HepG2 (cell line): ENCODE measurements at regions not wholly inside any gene's neighbourhood (a gene's known extent, or its start where the extent isn't known, plus 50 kb on each side); places are given as distances from the start of the nearest gene placed in this dataset.

Experiments used
- ATAC-seq: fragments of 200-7000 bp; cut with Tn5 transposase; 3 replicates; pipeline ENCODE4 v1.9.1; 2020; ENCODE audit warnings: mild to moderate bottlenecking, moderate library complexity
- BruUV-seq: library from RNA; stranded (reverse); fragments of 400-500 nt; replicated peaks from 2 replicates; lab custom pipeline; 2021; lab: Mats Ljungman, UMichigan
- CTCF ChIA-PET: fragments of 300-600 bp; formaldehyde crosslinking; extraction: SDS; loops from one replicate; lab custom pipeline; 2021; ENCODE audit warnings: low total read pairs, inconsistent platforms, low intra/inter-chr PET ratio; lab: Yijun Ruan, JAX
- POLR2A ChIA-PET: fragments of 350-600 bp; sonication (Branson Sonifier 250); formaldehyde crosslinking; loops from one replicate; lab custom pipeline; 2020; ENCODE audit warnings: antibody characterized with exemption, inconsistent platforms; lab: Yijun Ruan, JAX
- DNase-seq: peaks from one replicate; pipeline ENCODE4 v3.0.0-alpha.2; 2015; ENCODE audit warnings: low spot score
- FAIRE-seq: peaks from 3 replicates; lab custom pipeline; 2011; peaks lifted over from hg19 to GRCh38; lab: Jason Lieb, UNC
- H2AFZ ChIP-seq: one replicate; pipeline ENCODE4 v1.6.1; 2011; ENCODE audit warnings: low read length, inconsistent platforms
- H3K27ac ChIP-seq: fragments of 300-600 bp; 3 replicates; pipeline ENCODE4 v1.8.0; 2011; ENCODE audit warnings: mixed run types, mild to moderate bottlenecking, mixed read lengths, low read length, inconsistent platforms; ENCODE audit not compliant: insufficient read depth; ENCODE audit errors: extremely low read length
- H3K27me3 ChIP-seq, 2 experiments: fragments of 200-600 bp in 1 of 2; 2 replicates in 1 of 2; 3 replicates in 1 of 2; pipeline versions ENCODE4 v1.6.0 to v1.8.0; 2011; ENCODE audit warnings: low read length in 2 of 2, mild to moderate bottlenecking in 2 of 2, moderate library complexity in 2 of 2, inconsistent platforms in 1 of 2; ENCODE audit not compliant: insufficient read depth in 2 of 2, control insufficient read depth in 1 of 2
- H3K36me3 ChIP-seq, 2 experiments: fragments of 200-600 bp in 1 of 2; replicated peaks in 1 of 2; 2 replicates in 1 of 2; 3 replicates in 1 of 2; pipeline versions ENCODE4 v1.5.1 to v1.8.0; 2011; ENCODE audit warnings: low read length in 2 of 2, inconsistent platforms in 1 of 2; ENCODE audit not compliant: insufficient read depth in 2 of 2, control insufficient read depth in 1 of 2
- H3K4me1 ChIP-seq: 2 replicates; pipeline ENCODE4 v1.5.1; 2012; ENCODE audit warnings: low read length, inconsistent platforms; ENCODE audit not compliant: insufficient read depth
- H3K4me2 ChIP-seq: 2 replicates; pipeline ENCODE4 v1.6.0; 2011; ENCODE audit warnings: low read depth, low read length, inconsistent platforms
- H3K4me3 ChIP-seq, 3 experiments: fragments of 200-600 bp in 1 of 3; sonication (generic), shearing (Covaris generic) in 1 of 3; replicated peaks in 1 of 3; 2 replicates each; pipeline ENCODE4 v1.5.1; 2011 to 2016; ENCODE audit warnings: low read length in 3 of 3, inconsistent platforms in 2 of 3, low read depth in 2 of 3, mild to moderate bottlenecking in 2 of 3, control low read depth in 1 of 3, mixed read lengths in 1 of 3; ENCODE audit not compliant: insufficient read depth in 1 of 3
- H3K79me2 ChIP-seq: one replicate; pipeline ENCODE4 v1.6.1; 2011; ENCODE audit warnings: low read length, inconsistent platforms; ENCODE audit not compliant: insufficient read depth
- H3K9ac ChIP-seq: 2 replicates; pipeline ENCODE4 v1.6.0; 2011; ENCODE audit warnings: mild to moderate bottlenecking, low read depth, low read length, inconsistent platforms; ENCODE audit not compliant: insufficient read depth
- H3K9me3 ChIP-seq: 2 replicates; pipeline ENCODE4 v1.5.1; 2012; ENCODE audit warnings: mild to moderate bottlenecking, low read length
- H4K20me1 ChIP-seq: 2 replicates; pipeline ENCODE4 v1.6.0; 2011; ENCODE audit warnings: inconsistent platforms, mild to moderate bottlenecking, low read length, moderate library complexity; ENCODE audit not compliant: insufficient read depth
- KAT7 ChIP-seq: IDR thresholded peaks from 2 replicates; pipeline ENCODE4 v1.6.1; 2018; ENCODE audit warnings: borderline replicate concordance, missing compliant biosample characterization
- WGBS: methylation state at CpG from one replicate; pipeline ENCODE4 v1.1.6; 2017; ENCODE audit warnings: low lambda C conversion rate; 5-methylcytosine and 5-hydroxymethylcytosine counted together
- in situ Hi-C: cut with HindIII; loops from 2 replicates; pipeline ENCODE4 v1.10.0; 2017; ENCODE audit warnings: low pct_unique_long_range_greater_than_20kb; ENCODE audit not compliant: extremely low pct_ligation_motif_present
- intact Hi-C: fragments of 100-400 bp; cut with micrococcal nuclease; formaldehyde crosslinking; loops from one replicate; pipeline ENCODE4 v1.10.0; 2022; ENCODE audit not compliant: unreplicated experiment
- TF ChIP-seq, protein P1 (sequence below): sonication (generic); formaldehyde crosslinking; conservative IDR thresholded peaks from 2 replicates; pipeline ENCODE4 v1.8.0; 2022; ENCODE audit warnings: low read depth, missing genetic modification reagents
- TF ChIP-seq, protein P2 (sequence below): IDR thresholded peaks from 2 replicates; pipeline ENCODE4 v1.6.1; 2016; ENCODE audit warnings: missing genetic modification reagents, missing compliant biosample characterization
- TF ChIP-seq, protein P3 (sequence below): sonication (generic); formaldehyde crosslinking; IDR thresholded peaks from 2 replicates; pipeline ENCODE4 v1.5.1; 2020; ENCODE audit warnings: missing genetic modification reagents, mild to moderate bottlenecking, borderline replicate concordance

DNA sequence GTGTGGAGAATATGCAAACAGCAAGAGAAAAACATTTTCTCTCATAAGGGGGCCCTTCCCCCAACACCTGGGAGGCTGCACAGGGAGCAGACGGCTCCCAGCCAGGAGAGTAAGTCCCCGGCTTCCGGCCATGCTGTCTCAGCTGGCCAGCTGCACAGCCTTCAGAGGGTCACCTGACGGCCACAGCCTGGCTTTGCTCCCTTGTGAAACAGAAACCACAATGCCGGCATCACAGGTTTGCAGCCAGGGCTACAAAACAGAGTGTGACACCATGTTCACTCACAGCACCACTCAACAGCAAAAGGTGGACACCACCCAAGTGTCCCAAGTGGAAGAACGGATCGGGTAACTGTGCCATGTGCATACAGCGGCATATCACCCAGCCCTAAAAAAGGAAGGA lies 86.9 kb upstream of the GPC1 start:
- POLR2A ChIA-PET = no interaction called here
- no peak for FAIRE-seq

More for the DNA sequence above, 86.9 kb upstream of the GPC1 start:
- H3K36me3 ChIP-seq = no peaks in the 10 kb centered on the region
- H3K79me2 ChIP-seq = no peaks in the 10 kb centered on the region
- TF ChIP-seq, protein P1, sequence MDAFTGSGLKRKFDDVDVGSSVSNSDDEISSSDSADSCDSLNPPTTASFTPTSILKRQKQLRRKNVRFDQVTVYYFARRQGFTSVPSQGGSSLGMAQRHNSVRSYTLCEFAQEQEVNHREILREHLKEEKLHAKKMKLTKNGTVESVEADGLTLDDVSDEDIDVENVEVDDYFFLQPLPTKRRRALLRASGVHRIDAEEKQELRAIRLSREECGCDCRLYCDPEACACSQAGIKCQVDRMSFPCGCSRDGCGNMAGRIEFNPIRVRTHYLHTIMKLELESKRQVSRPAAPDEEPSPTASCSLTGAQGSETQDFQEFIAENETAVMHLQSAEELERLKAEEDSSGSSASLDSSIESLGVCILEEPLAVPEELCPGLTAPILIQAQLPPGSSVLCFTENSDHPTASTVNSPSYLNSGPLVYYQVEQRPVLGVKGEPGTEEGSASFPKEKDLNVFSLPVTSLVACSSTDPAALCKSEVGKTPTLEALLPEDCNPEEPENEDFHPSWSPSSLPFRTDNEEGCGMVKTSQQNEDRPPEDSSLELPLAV (CRISPR knock-in tag) = no peak
- TF ChIP-seq, protein P2, sequence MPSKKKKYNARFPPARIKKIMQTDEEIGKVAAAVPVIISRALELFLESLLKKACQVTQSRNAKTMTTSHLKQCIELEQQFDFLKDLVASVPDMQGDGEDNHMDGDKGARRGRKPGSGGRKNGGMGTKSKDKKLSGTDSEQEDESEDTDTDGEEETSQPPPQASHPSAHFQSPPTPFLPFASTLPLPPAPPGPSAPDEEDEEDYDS = no peak
- no peak for TF ChIP-seq KAT7 (CRISPR knock-in tag)
- TF ChIP-seq, protein P3, sequence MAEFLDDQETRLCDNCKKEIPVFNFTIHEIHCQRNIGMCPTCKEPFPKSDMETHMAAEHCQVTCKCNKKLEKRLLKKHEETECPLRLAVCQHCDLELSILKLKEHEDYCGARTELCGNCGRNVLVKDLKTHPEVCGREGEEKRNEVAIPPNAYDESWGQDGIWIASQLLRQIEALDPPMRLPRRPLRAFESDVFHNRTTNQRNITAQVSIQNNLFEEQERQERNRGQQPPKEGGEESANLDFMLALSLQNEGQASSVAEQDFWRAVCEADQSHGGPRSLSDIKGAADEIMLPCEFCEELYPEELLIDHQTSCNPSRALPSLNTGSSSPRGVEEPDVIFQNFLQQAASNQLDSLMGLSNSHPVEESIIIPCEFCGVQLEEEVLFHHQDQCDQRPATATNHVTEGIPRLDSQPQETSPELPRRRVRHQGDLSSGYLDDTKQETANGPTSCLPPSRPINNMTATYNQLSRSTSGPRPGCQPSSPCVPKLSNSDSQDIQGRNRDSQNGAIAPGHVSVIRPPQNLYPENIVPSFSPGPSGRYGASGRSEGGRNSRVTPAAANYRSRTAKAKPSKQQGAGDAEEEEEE = no peak
- TF ChIP-seq, all 625 proteins: peak for 0
- H3K27ac ChIP-seq = no peak overlapping the region
- no peak for ATAC-seq
- no peak overlapping the region for H3K4me3 ChIP-seq
- no peak overlapping the region for H3K9ac ChIP-seq
- H2AFZ ChIP-seq = no peak overlapping the region
- H3K4me2 ChIP-seq = no peak overlapping the region
- DNase-seq = no peak
- H3K9me3 ChIP-seq = peaks cover 11% of the 10 kb centered on the region; the same call in 1 of the 2 replicates
- intact Hi-C loops = loop anchor here (10.0 kb wide), 1 partner anchor 114 kb away; no protein-coding TSS in a partner anchor
- CTCF ChIA-PET = no interaction called here
- no peaks in the 10 kb centered on the region for H3K4me1 ChIP-seq
- in situ Hi-C loops = no loop called here
- BruUV-seq = no TSS peak
- H3K27me3 ChIP-seq = peaks cover 12 to 82% of the 10 kb centered on the region in 2 experiments; a peak in 3 of 5 replicates
- 15% methylated on average over 8 of the region's 8 CpGs for WGBS
- 0 out of 2 replicates have a peak, but pooled peaks cover 6% of the 10 kb centered on the region for H4K20me1 ChIP-seq
